ENCODE measurements at regions not wholly inside any gene's neighbourhood (a gene's known extent, or its start where the extent isn't known, plus 50 kb on each side); places are given as distances from the start of the nearest gene placed in this dataset.

DNA sequence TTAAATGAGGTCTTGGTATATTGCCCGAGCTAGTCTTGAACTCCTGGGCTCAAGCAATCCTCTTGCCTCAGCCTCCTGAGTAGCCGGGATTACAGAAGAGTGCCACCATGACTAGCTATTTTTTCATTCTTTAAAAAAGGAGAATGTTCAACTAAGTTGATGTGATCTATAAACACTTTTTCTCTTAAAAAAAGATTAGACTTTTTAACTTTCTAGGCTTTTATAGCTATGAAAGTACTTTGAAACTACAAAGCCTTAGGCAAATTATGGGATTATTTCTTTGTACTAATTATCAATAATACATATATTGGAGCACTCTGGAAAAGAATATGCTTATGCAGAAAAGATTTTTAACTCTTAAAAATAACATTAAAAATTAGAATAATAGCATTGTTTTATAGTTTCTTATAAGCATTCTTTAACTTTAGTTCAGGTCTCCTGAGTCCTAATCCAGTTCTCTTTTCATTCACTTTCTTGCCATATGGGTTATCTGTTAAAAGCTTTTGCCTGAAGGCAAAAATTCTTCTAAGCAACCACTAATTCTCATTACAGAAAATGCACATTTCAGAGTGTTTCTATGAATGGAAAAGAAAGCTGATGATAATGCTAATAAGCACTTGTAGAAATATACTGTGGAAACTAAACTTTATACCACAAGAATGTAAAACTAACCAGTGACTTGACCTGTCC, 87.8 kb downstream of the DPPA2 start:
- Histone ChIP-seq H3K36me3 (no peaks in the 10 kb centered on the region), H3K4me1 (no peaks in the 10 kb centered on the region), H3K4me3 (no peak overlapping the region), H3K27me3 (no peaks in the 10 kb centered on the region), H3K27ac (no peak overlapping the region), H3K9me3 (no peaks in the 10 kb centered on the region)
- ATAC-seq: no peak
- intact Hi-C loops (cut with DNase I): no loop called here
- 80 to 82% methylated on average over 2 of the region's 2 CpGs for WGBS, 2 donors
- no peak for FAIRE-seq
- TF ChIP-seq CTCF (IDR thresholded peaks at IDR 0.05): no peak
- no peak for DNase-seq

- Histone ChIP-seq H3K27ac (no peak overlapping the region), H3K27me3 (no peaks in the 10 kb centered on the region), H3K4me3 (no peak overlapping the region), H3K4me1 (no peaks in the 10 kb centered on the region), H3K36me3 (no peaks in the 10 kb centered on the region), H3K9me3 (no peaks in the 10 kb centered on the region)
- ATAC-seq (no peak), FAIRE-seq (no peak), DNase-seq (no peak)
- WGBS, 2 donors: 67 to 71% methylated on average over 3 of the region's 3 CpGs
- intact Hi-C loops (cut with DNase I): no loop called here
- TF ChIP-seq CTCF (IDR thresholded peaks at IDR 0.05): no peak
These were observed 87.0 kb downstream of the DPPA2 start for GRCh38 chr3:109229174-109229847.

DNA sequence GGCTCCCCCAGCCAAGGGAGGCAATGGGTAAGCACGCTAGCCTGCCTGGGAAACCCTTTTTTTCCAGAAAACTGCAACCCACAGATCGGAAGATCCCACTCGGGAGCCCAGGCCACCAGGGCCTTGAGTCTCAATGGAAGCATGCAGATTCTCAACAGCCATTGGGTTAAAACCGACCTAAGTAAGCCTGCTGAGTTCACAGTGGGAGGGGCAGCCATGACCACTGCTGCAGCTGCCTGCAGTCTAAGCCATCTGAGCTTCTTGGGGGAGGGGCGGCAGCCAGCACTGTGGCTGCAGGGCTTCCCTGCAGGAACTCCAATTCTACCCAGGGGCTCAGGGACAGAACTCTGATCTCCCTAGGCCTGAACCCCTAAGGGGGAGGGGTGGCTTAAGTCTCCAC, 82.0 kb downstream of the DPPA2 start:
- TF ChIP-seq CTCF (IDR thresholded peaks at IDR 0.05): no peak
- FAIRE-seq (no peak), ATAC-seq (no peak), DNase-seq (no peak)
- Histone ChIP-seq H3K9me3 (no peaks in the 10 kb centered on the region), H3K36me3 (no peaks in the 10 kb centered on the region), H3K27me3 (no peaks in the 10 kb centered on the region), H3K4me1 (no peaks in the 10 kb centered on the region), H3K4me3 (no peak overlapping the region), H3K27ac (no peak overlapping the region)
- WGBS, 2 donors: 60 to 65% methylated on average over 5 of the region's 5 CpGs
- intact Hi-C loops (cut with DNase I): no loop called here

- FAIRE-seq (no peak), ATAC-seq (no peak), DNase-seq (no peak)
- Histone ChIP-seq H3K27ac (no peak overlapping the region), H3K9me3 (no peaks in the 10 kb centered on the region), H3K4me1 (no peaks in the 10 kb centered on the region), H3K36me3 (no peaks in the 10 kb centered on the region), H3K4me3 (no peak overlapping the region), H3K27me3 (no peaks in the 10 kb centered on the region)
- intact Hi-C loops (cut with DNase I): no loop called here
- TF ChIP-seq CTCF (IDR thresholded peaks at IDR 0.05): no peak
- 26 to 27% methylated on average over 5 of the region's 5 CpGs for WGBS, 2 donors
These were observed 74.7 kb downstream of the DPPA2 start for GRCh38 chr3:109241459-109242186.

GRCh38 chr3:109242187-109242523, 74.2 kb downstream of the DPPA2 start:
- H3K9me3 ChIP-seq: no peaks in the 10 kb centered on the region
- no peaks in the 10 kb centered on the region for H3K4me1 ChIP-seq
- intact Hi-C loops (cut with DNase I): no loop called here
- ATAC-seq (no peak), DNase-seq (no peak), FAIRE-seq (no peak)
- H3K4me3 ChIP-seq: no peak overlapping the region
- WGBS, 2 donors: 61% methylated on average over 3 of the region's 3 CpGs
- no peaks in the 10 kb centered on the region for H3K36me3 ChIP-seq
- H3K27ac ChIP-seq: no peak overlapping the region
- no peak for TF ChIP-seq CTCF (IDR thresholded peaks at IDR 0.05)
- no peaks in the 10 kb centered on the region for H3K27me3 ChIP-seq

Data from pancreas (tissue), 10 donors.